ENCODE measurements at regions not wholly inside any gene's neighbourhood (a gene's known extent, or its start where the extent isn't known, plus 50 kb on each side); places are given as distances from the start of the nearest gene placed in this dataset.

DNA sequence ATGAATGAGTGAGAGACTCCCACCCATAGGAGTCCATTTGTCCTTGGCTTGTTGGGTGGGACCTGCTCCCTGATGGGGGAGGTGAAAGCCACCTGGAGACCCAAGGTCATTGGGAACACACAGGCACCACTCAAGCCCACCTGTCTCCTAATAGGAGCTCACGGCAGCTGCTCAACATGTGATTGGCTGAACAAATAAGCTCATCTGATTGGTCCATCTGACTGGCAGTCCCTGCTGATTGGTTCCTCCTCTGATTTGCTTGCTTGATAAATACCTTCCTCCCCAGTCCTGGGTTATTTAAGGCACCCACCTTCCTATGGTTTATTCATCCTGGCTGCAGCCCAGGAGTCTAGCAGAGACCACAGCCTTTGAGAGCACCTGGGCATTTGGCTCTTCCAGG, 502.9 kb downstream of the PTPRU start:
- BruUV-seq (replicated peaks), result no TSS peak
- H3K27me3 ChIP-seq (ENCODE audit: insufficient read depth, low read length), result peaks cover 51% of the 10 kb centered on the region

More for the DNA sequence above, 502.9 kb downstream of the PTPRU start:
- intact Hi-C loops (cut with micrococcal nuclease), result loop anchor here (5.0 kb wide), 1 partner anchor 272 kb away; no protein-coding TSS in a partner anchor
- Histone ChIP-seq H3K79me2 (ENCODE audit: insufficient read depth, low read length) (no peaks in the 10 kb centered on the region), H3K4me1 (ENCODE audit: control insufficient read depth in 1 of 2, insufficient read depth in 2 of 2, low read length in 2 of 2) (no peaks in the 10 kb centered on the region), H3K9ac (ENCODE audit: low read length) (no peak overlapping the region), H3K9me3 (ENCODE audit: control insufficient read depth in 1 of 2, insufficient read depth in 1 of 2, low read depth in 1 of 2, low read length in 2 of 2) (no peaks in the 10 kb centered on the region), H3K4me2 (ENCODE audit: low read length) (no peak overlapping the region), H3K4me3 (replicated peaks in 1 of 2; ENCODE audit: low read depth in 1 of 2, low read length in 2 of 2) (no peak overlapping the region), H2AFZ (ENCODE audit: low read depth, low read length, poor library complexity, severe bottlenecking) (no peak overlapping the region), H3K36me3 (ENCODE audit: control insufficient read depth in 1 of 2, insufficient read depth in 2 of 2, low read length in 2 of 2) (no peaks in the 10 kb centered on the region), H3K9me2 (ENCODE audit: insufficient read depth) (no peaks in the 10 kb centered on the region), H4K20me1 (ENCODE audit: insufficient read depth) (no peaks in the 10 kb centered on the region), H3K27ac (ENCODE audit: low read depth, low read length) (no peak overlapping the region)
- DNase-seq (ENCODE audit: low read depth, low spot score), result no peak
- ChIA-PET CTCF (no interaction called here), RAD21 (ENCODE audit: low non-redundant PET in 1 of 2, low total read pairs in 2 of 2, uncharacterized antibody in 2 of 2, unreplicated experiment in 2 of 2) (no interaction called here), POLR2A (no interaction called here)
- TF ChIP-seq EGR1 (IDR thresholded peaks at IDR 0.05; ENCODE audit: low read depth) (no peak), POLR2AphosphoS5 (IDR thresholded peaks at IDR 0.05; ENCODE audit: low read depth, low read length) (no peak), CEBPB (IDR thresholded peaks at IDR 0.05; ENCODE audit: low read depth) (no peak), MAX (IDR thresholded peaks at IDR 0.05) (no peak), EZH2 (IDR thresholded peaks at IDR 0.05) (no peak), YY1 (IDR thresholded peaks at IDR 0.05; ENCODE audit: extremely low read depth, insufficient replicate concordance, low read depth, low read length) (no peak), FOSL1 (IDR thresholded peaks at IDR 0.05; ENCODE audit: low read depth) (no peak), SIN3A (IDR thresholded peaks at IDR 0.05; ENCODE audit: low read depth) (no peak), CBX3 (IDR thresholded peaks at IDR 0.05; ENCODE audit: low read depth) (no peak), TCF7L2 (IDR thresholded peaks at IDR 0.05; ENCODE audit: borderline replicate concordance, extremely low read depth, insufficient read depth, insufficient read length) (no peak), JUND (IDR thresholded peaks at IDR 0.05) (no peak), SRF (IDR thresholded peaks at IDR 0.05; ENCODE audit: low read depth) (no peak), POLR2A (IDR thresholded peaks at IDR 0.05; ENCODE audit: borderline replicate concordance, extremely low read depth, insufficient read depth, insufficient read length) (no peak), ZFX (IDR thresholded peaks at IDR 0.05) (no peak), RAD21 (IDR thresholded peaks at IDR 0.05; ENCODE audit: low read depth) (no peak), ELF1 (IDR thresholded peaks at IDR 0.05; ENCODE audit: borderline replicate concordance, low read depth) (no peak), EZH2phosphoT487 (IDR thresholded peaks at IDR 0.05; ENCODE audit: borderline replicate concordance) (no peak)
- TF ChIP-seq, protein P1, sequence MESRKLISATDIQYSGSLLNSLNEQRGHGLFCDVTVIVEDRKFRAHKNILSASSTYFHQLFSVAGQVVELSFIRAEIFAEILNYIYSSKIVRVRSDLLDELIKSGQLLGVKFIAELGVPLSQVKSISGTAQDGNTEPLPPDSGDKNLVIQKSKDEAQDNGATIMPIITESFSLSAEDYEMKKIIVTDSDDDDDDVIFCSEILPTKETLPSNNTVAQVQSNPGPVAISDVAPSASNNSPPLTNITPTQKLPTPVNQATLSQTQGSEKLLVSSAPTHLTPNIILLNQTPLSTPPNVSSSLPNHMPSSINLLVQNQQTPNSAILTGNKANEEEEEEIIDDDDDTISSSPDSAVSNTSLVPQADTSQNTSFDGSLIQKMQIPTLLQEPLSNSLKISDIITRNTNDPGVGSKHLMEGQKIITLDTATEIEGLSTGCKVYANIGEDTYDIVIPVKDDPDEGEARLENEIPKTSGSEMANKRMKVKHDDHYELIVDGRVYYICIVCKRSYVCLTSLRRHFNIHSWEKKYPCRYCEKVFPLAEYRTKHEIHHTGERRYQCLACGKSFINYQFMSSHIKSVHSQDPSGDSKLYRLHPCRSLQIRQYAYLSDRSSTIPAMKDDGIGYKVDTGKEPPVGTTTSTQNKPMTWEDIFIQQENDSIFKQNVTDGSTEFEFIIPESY (IDR thresholded peaks at IDR 0.05; ENCODE audit: extremely low read depth, insufficient replicate concordance, low read length), result no peak
- TF ChIP-seq, protein P2, sequence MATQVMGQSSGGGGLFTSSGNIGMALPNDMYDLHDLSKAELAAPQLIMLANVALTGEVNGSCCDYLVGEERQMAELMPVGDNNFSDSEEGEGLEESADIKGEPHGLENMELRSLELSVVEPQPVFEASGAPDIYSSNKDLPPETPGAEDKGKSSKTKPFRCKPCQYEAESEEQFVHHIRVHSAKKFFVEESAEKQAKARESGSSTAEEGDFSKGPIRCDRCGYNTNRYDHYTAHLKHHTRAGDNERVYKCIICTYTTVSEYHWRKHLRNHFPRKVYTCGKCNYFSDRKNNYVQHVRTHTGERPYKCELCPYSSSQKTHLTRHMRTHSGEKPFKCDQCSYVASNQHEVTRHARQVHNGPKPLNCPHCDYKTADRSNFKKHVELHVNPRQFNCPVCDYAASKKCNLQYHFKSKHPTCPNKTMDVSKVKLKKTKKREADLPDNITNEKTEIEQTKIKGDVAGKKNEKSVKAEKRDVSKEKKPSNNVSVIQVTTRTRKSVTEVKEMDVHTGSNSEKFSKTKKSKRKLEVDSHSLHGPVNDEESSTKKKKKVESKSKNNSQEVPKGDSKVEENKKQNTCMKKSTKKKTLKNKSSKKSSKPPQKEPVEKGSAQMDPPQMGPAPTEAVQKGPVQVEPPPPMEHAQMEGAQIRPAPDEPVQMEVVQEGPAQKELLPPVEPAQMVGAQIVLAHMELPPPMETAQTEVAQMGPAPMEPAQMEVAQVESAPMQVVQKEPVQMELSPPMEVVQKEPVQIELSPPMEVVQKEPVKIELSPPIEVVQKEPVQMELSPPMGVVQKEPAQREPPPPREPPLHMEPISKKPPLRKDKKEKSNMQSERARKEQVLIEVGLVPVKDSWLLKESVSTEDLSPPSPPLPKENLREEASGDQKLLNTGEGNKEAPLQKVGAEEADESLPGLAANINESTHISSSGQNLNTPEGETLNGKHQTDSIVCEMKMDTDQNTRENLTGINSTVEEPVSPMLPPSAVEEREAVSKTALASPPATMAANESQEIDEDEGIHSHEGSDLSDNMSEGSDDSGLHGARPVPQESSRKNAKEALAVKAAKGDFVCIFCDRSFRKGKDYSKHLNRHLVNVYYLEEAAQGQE (IDR thresholded peaks at IDR 0.05; ENCODE audit: low read depth), result no peak
- TF ChIP-seq, protein P3, sequence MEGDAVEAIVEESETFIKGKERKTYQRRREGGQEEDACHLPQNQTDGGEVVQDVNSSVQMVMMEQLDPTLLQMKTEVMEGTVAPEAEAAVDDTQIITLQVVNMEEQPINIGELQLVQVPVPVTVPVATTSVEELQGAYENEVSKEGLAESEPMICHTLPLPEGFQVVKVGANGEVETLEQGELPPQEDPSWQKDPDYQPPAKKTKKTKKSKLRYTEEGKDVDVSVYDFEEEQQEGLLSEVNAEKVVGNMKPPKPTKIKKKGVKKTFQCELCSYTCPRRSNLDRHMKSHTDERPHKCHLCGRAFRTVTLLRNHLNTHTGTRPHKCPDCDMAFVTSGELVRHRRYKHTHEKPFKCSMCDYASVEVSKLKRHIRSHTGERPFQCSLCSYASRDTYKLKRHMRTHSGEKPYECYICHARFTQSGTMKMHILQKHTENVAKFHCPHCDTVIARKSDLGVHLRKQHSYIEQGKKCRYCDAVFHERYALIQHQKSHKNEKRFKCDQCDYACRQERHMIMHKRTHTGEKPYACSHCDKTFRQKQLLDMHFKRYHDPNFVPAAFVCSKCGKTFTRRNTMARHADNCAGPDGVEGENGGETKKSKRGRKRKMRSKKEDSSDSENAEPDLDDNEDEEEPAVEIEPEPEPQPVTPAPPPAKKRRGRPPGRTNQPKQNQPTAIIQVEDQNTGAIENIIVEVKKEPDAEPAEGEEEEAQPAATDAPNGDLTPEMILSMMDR (IDR thresholded peaks at IDR 0.05 in 2 of 3, conservative IDR thresholded peaks at IDR 0.05 in 1 of 3; ENCODE audit: borderline replicate concordance in 1 of 3, insufficient read depth in 1 of 3, low read depth in 2 of 3, low read length in 2 of 3), result no peak
- ATAC-seq, result no peak

Measured in HCT116 (cell line).